A673 (cell line): ENCODE measurements at regions not wholly inside any gene's neighbourhood (a gene's known extent, or its start where the extent isn't known, plus 50 kb on each side); places are given as distances from the start of the nearest gene placed in this dataset.

Source experiments
- BruUV-seq: library from RNA; stranded (reverse); fragments of 400-500 nt; replicated peaks from 2 replicates; lab custom pipeline; 2021; lab: Mats Ljungman, UMichigan
- CTCF ChIA-PET: fragments of 300-600 bp; sonication (Branson Sonifier 250); formaldehyde crosslinking; loops from one replicate; lab custom pipeline; 2022; ENCODE audit warnings: antibody characterized with exemption; lab: Charles Lee
- POLR2A ChIA-PET: fragments of 300-600 bp; sonication (Branson Sonifier 250); formaldehyde crosslinking; loops from one replicate; lab custom pipeline; 2022; ENCODE audit warnings: antibody characterized with exemption; ENCODE audit not compliant: low non-redundant PET; lab: Charles Lee
- DNase-seq: peaks from one replicate; pipeline ENCODE4 v3.0.0-alpha.2; 2015; ENCODE audit warnings: low spot score
- H3K27ac ChIP-seq: fragments of 200-600 bp; sonication (generic); 2 replicates; pipeline ENCODE4 v1.5.1; 2016; ENCODE audit warnings: mixed run types, low read depth, mild to moderate bottlenecking, mixed read lengths, antibody characterized with exemption, low read length; ENCODE audit not compliant: poor library complexity, severe bottlenecking
- H3K27me3 ChIP-seq: fragments of 200-600 bp; sonication (generic); replicated peaks from 2 replicates; pipeline ENCODE4 v1.6.1; 2017; ENCODE audit warnings: mixed run types, low read depth, mild to moderate bottlenecking, mixed read lengths, antibody characterized with exemption, low read length; ENCODE audit not compliant: insufficient read depth, poor library complexity
- H3K36me3 ChIP-seq: fragments of 200-600 bp; sonication (generic); 2 replicates; pipeline ENCODE4 v1.6.1; 2016; ENCODE audit warnings: mixed run types, mild to moderate bottlenecking, mixed read lengths, antibody characterized with exemption, low read length; ENCODE audit not compliant: insufficient read depth, poor library complexity, severe bottlenecking
- H3K4me1 ChIP-seq: fragments of 200-600 bp; sonication (generic); 2 replicates; pipeline ENCODE4 v1.6.1; 2017; ENCODE audit warnings: mixed run types, mild to moderate bottlenecking, mixed read lengths, antibody characterized with exemption, low read length; ENCODE audit not compliant: insufficient read depth, poor library complexity, severe bottlenecking
- H3K4me3 ChIP-seq: fragments of 200-600 bp; sonication (generic); 2 replicates; pipeline ENCODE4 v1.5.1; 2016; ENCODE audit warnings: low read depth, mixed run types, mild to moderate bottlenecking, mixed read lengths, low read length; ENCODE audit not compliant: poor library complexity, severe bottlenecking
- H3K9me3 ChIP-seq: fragments of 200-600 bp; sonication (generic); 2 replicates; pipeline ENCODE4 v1.6.1; 2016; ENCODE audit warnings: mixed run types, low read depth, mild to moderate bottlenecking, mixed read lengths, antibody characterized with exemption, low read length; ENCODE audit not compliant: poor library complexity, severe bottlenecking
- CTCF ChIP-seq: fragments of 300-800, 200-600 bp; sonication (generic); conservative IDR thresholded peaks from 2 replicates; pipeline ENCODE4 v1.5.1; 2017; ENCODE audit warnings: low read depth, mild to moderate bottlenecking, antibody characterized with exemption, low read length, moderate library complexity, mixed read lengths
- EZH2 ChIP-seq: fragments of 200-600 bp; sonication (generic); IDR thresholded peaks from 2 replicates; pipeline ENCODE4 v1.6.1; 2017; ENCODE audit warnings: borderline replicate concordance, low read depth, mild to moderate bottlenecking, mixed read lengths, antibody characterized with exemption, low read length; ENCODE audit not compliant: poor library complexity, severe bottlenecking
- intact Hi-C: fragments of 100-400 bp; cut with micrococcal nuclease; formaldehyde crosslinking; loops from one replicate; pipeline ENCODE4 v1.10.0; 2022; ENCODE audit not compliant: unreplicated experiment

- Histone ChIP-seq H3K36me3 (no peaks in the 10 kb centered on the region), H3K4me1 (no peaks in the 10 kb centered on the region), H3K9me3 (no peaks in the 10 kb centered on the region), H3K27ac (no peak overlapping the region), H3K27me3 (no peaks in the 10 kb centered on the region), H3K4me3 (no peak overlapping the region)
- TF ChIP-seq EZH2 (no peak), CTCF (no peak)
- no peak for DNase-seq
- intact Hi-C loops, result no loop called here
- ChIA-PET CTCF (no interaction called here), POLR2A (no interaction called here)
- BruUV-seq, result no TSS peak
These were observed 161.4 kb upstream of the EEPD1 start for GRCh38 chr7:35991511-35992232.

DNA sequence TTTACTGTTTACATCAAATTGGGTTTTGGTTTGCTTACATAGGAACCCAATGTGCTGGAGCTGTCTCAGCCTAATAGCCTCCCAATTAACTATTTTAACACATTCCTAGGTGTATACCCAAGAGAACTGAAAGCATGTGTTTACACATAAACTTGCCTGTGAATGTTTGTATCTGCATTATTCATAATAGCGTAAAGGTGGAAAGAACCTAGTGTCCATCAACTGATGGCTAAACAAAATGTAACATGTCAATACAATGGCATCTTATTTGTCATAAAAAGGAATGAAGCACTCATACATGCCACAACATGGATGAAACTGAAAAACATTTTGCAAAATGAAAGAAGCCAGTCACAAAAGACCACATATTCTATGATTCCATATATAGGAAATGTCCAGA is 160.6 kb upstream of the EEPD1 start:
- CTCF ChIA-PET, result interaction anchor here (0.6 kb wide), 1 partner anchor 13 kb away, joined by 3 read pairs; no protein-coding TSS in a partner anchor
- Histone ChIP-seq H3K27ac (no peak overlapping the region), H3K4me3 (no peak overlapping the region), H3K9me3 (no peaks in the 10 kb centered on the region), H3K27me3 (no peaks in the 10 kb centered on the region), H3K4me1 (no peaks in the 10 kb centered on the region), H3K36me3 (no peaks in the 10 kb centered on the region)
- intact Hi-C loops, result no loop called here
- no TSS peak for BruUV-seq
- TF ChIP-seq EZH2 (no peak), CTCF (no peak)
- no peak for DNase-seq
- POLR2A ChIA-PET, result no interaction called here

- POLR2A ChIA-PET, result no interaction called here
- DNase-seq, result no peak
- CTCF ChIA-PET, result interaction anchor here (0.6 kb wide), 1 partner anchor 12 kb away, joined by 3 read pairs; no protein-coding TSS in a partner anchor
- intact Hi-C loops, result no loop called here
- Histone ChIP-seq H3K4me3 (no peak overlapping the region), H3K4me1 (no peaks in the 10 kb centered on the region), H3K27ac (no peak overlapping the region), H3K9me3 (no peaks in the 10 kb centered on the region), H3K36me3 (no peaks in the 10 kb centered on the region), H3K27me3 (no peaks in the 10 kb centered on the region)
- TF ChIP-seq CTCF (no peak), EZH2 (no peak)
- BruUV-seq, result no TSS peak
These were observed 159.9 kb upstream of the EEPD1 start for GRCh38 chr7:35993113-35993512.
